ENCODE measurements at regions not wholly inside any gene's neighbourhood (a gene's known extent, or its start where the extent isn't known, plus 50 kb on each side); places are given as distances from the start of the nearest gene placed in this dataset.

DNA sequence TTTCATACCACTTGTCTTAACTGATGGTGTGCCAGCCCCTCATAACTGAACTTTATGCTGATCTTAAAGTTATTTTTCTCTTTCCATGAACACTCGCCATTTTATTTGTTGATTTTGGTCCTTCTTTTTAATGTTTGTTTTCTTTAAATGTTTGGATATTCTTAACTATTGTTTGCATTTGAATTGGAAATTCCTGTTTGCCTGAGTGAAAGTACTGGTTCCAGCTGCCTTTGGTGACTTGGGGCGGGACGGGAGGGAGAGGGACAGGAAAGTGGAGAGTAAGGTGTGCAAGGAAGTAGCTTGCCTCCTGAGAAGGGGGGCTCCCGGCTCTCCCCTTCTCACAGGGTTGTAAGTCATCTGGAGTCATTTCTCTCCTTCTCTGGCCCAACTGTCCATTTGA, 287.1 kb upstream of the PPP2R3A start:
- H3K4me3 ChIP-seq = no peak overlapping the region
- H3K27ac ChIP-seq = no peak overlapping the region
- H3K4me1 ChIP-seq = no peaks in the 10 kb centered on the region
- DNase-seq (no peak), ATAC-seq (ENCODE audit: low FRiP score in 2 of 2) (no peak)
- peaks cover 0 to 6% (median 2%) of the 10 kb centered on the region in 4 donors for H3K9me3 ChIP-seq
- no peaks in the 10 kb centered on the region for H3K27me3 ChIP-seq
- WGBS, 2 donors = 60 to 62% methylated on average over 4 of the region's 4 CpGs
- TF ChIP-seq CTCF (IDR thresholded peaks at IDR 0.05) = no peak
- TF ChIP-seq EP300 (IDR thresholded peaks at IDR 0.05) = no peak
- TF ChIP-seq POLR2AphosphoS5 (IDR thresholded peaks at IDR 0.05) = no peak
- no peak for TF ChIP-seq POLR2A (IDR thresholded peaks at IDR 0.05)
- no peaks in the 10 kb centered on the region for H3K36me3 ChIP-seq

GRCh38 chr3:135688003-135688402, 277.5 kb upstream of the PPP2R3A start:
- no peaks in the 10 kb centered on the region for H3K27me3 ChIP-seq
- DNase-seq = no peak

DNA sequence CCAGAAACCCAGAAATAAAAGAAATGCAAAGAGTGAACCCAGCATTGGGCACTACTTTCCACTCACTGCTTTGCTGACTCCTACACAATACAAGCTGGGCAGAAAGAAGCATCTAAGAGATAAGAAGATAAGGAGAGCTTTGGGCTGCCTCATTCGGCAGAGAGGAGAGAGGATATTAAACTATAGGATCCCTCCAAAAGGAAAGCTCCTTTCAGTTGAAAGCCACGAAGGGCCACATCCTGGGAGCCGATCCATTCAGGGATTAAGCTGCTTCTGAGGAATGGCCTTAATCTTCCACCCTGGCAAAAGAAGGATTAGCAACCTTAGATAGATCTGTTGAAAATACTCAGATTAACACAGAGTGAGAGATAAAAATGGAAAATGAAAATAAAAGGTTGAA, 274.9 kb upstream of the PPP2R3A start:
- ATAC-seq (ENCODE audit: low FRiP score in 2 of 2) (no peak), DNase-seq (no peak)
- Histone ChIP-seq H3K4me3 (no peak overlapping the region), H3K9me3 (no peaks in the 10 kb centered on the region), H3K27ac (no peak overlapping the region), H3K27me3 (no peaks in the 10 kb centered on the region), H3K4me1 (no peaks in the 10 kb centered on the region), H3K36me3 (no peaks in the 10 kb centered on the region)
- TF ChIP-seq EP300 (IDR thresholded peaks at IDR 0.05) (no peak), POLR2AphosphoS5 (IDR thresholded peaks at IDR 0.05) (no peak), CTCF (IDR thresholded peaks at IDR 0.05) (no peak), POLR2A (IDR thresholded peaks at IDR 0.05) (no peak)
- 70 to 80% methylated on average over 3 of the region's 3 CpGs for WGBS, 2 donors

More at GRCh38 chr3:135688003-135688402, 277.5 kb upstream of the PPP2R3A start:
- no peaks in the 10 kb centered on the region for H3K4me1 ChIP-seq
- ATAC-seq (ENCODE audit: low FRiP score in 2 of 2) = no peak
- 86 to 92% methylated on average over 3 of the region's 3 CpGs for WGBS, 2 donors
- H3K27ac ChIP-seq = no peak overlapping the region
- no peaks in the 10 kb centered on the region for H3K36me3 ChIP-seq
- H3K4me3 ChIP-seq = no peak overlapping the region
- peaks cover 0 to 2% (median 0%) of the 10 kb centered on the region in 4 donors for H3K9me3 ChIP-seq
- TF ChIP-seq POLR2A (IDR thresholded peaks at IDR 0.05) (no peak), CTCF (IDR thresholded peaks at IDR 0.05) (no peak), POLR2AphosphoS5 (IDR thresholded peaks at IDR 0.05) (no peak), EP300 (IDR thresholded peaks at IDR 0.05) (no peak)

GRCh38 chr3:135691240-135691639, 274.3 kb upstream of the PPP2R3A start:
- Histone ChIP-seq H3K27me3 (no peaks in the 10 kb centered on the region), H3K9me3 (no peaks in the 10 kb centered on the region), H3K36me3 (no peaks in the 10 kb centered on the region), H3K4me1 (no peaks in the 10 kb centered on the region), H3K4me3 (no peak overlapping the region), H3K27ac (no peak overlapping the region)
- DNase-seq (no peak), ATAC-seq (ENCODE audit: low FRiP score in 2 of 2) (no peak)
- TF ChIP-seq POLR2A (IDR thresholded peaks at IDR 0.05) = no peak
- TF ChIP-seq POLR2AphosphoS5 (IDR thresholded peaks at IDR 0.05) = no peak
- no peak for TF ChIP-seq CTCF (IDR thresholded peaks at IDR 0.05)
- TF ChIP-seq EP300 (IDR thresholded peaks at IDR 0.05) = no peak
- 67 to 74% methylated on average over 1 of the region's 1 CpG for WGBS, 2 donors

DNA sequence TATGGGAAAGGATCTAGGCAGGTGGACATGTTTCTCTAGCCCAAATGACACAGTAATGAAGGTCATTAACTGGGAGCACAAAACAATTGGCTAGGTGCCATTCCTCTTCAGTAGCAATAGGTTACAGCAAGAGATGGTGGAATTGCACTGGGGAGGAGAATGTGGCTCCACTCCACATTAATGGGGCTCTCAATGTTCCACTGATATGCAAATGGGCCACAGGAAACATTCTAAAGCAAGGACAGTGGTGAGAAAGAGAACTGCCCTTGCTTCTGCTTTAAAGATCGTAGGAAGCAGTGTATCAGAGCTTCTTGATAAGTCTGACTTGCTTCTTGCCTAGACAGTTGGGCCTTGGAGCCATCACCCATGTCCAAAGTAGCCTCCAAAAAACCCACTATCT, 271.4 kb upstream of the PPP2R3A start:
- H3K27ac ChIP-seq = no peak overlapping the region
- TF ChIP-seq POLR2AphosphoS5 (IDR thresholded peaks at IDR 0.05) = no peak
- TF ChIP-seq POLR2A (IDR thresholded peaks at IDR 0.05) = no peak
- no peak for TF ChIP-seq EP300 (IDR thresholded peaks at IDR 0.05)
- no peak for TF ChIP-seq CTCF (IDR thresholded peaks at IDR 0.05)
- ATAC-seq (ENCODE audit: low FRiP score in 2 of 2) = no peak
- no peak for DNase-seq
- H3K4me3 ChIP-seq = no peak overlapping the region
- whole genome bisulfite sequencing, 2 donors = 59 to 75% methylated on average over 1 of the region's 1 CpG
- H3K36me3 ChIP-seq = no peaks in the 10 kb centered on the region
- no peaks in the 10 kb centered on the region for H3K27me3 ChIP-seq
- H3K9me3 ChIP-seq = no peaks in the 10 kb centered on the region
- H3K4me1 ChIP-seq = no peaks in the 10 kb centered on the region
